ENCODE measurements at regions not wholly inside any gene's neighbourhood (a gene's known extent, or its start where the extent isn't known, plus 50 kb on each side); places are given as distances from the start of the nearest gene placed in this dataset.

- Mint-ChIP-seq H3K27me3 (ENCODE audit: insufficient read depth) (no peaks in the 10 kb centered on the region), H3K4me3 (no peak overlapping the region), H3K27ac (no peak overlapping the region), H3K4me1 (ENCODE audit: low read depth) (no peaks in the 10 kb centered on the region), H3K36me3 (ENCODE audit: low read depth) (no peaks in the 10 kb centered on the region), H3K9me3 (no peaks in the 10 kb centered on the region)
- intact Hi-C loops (cut with micrococcal nuclease), result no loop called here
- DNase-seq (ENCODE audit: low spot score), result no peak
Measured at GRCh38 chr12:84772281-84772680, 140.3 kb downstream of the SLC6A15 start.

DNA sequence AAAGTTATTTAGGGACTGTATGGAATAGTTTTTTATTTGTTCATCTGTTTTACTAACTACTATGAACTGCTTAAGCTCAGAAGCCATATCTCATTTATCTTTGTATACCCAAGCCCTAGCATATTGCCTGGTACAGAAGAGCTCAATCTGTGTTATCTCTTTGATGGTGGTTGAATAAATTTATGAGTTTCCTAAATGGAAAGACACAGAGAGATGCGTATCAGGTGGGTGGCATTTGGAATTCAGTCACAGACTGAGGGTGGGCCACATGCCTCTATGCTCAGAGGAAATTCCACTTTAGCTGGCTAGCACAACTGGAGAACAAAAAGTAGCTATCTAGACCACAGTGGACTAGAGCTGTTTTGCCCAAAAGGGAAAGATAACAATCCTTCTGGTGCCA lies 145.5 kb downstream of the SLC6A15 start:
- H3K9me3 Mint-ChIP-seq, result no peaks in the 10 kb centered on the region
- DNase-seq (ENCODE audit: low spot score), result no peak
- H3K27me3 Mint-ChIP-seq (ENCODE audit: insufficient read depth), result no peaks in the 10 kb centered on the region
- intact Hi-C loops (cut with micrococcal nuclease), result no loop called here
- no peak overlapping the region for H3K4me3 Mint-ChIP-seq
- H3K27ac Mint-ChIP-seq, result no peak overlapping the region
- no peaks in the 10 kb centered on the region for H3K36me3 Mint-ChIP-seq (ENCODE audit: low read depth)
- no peaks in the 10 kb centered on the region for H3K4me1 Mint-ChIP-seq (ENCODE audit: low read depth)

- DNase-seq (ENCODE audit: low spot score), result no peak
- Mint-ChIP-seq H3K4me1 (ENCODE audit: low read depth) (no peaks in the 10 kb centered on the region), H3K27me3 (ENCODE audit: insufficient read depth) (no peaks in the 10 kb centered on the region), H3K27ac (no peak overlapping the region), H3K36me3 (ENCODE audit: low read depth) (no peaks in the 10 kb centered on the region), H3K4me3 (no peak overlapping the region), H3K9me3 (no peaks in the 10 kb centered on the region)
- intact Hi-C loops (cut with micrococcal nuclease), result no loop called here
Measured at GRCh38 chr12:84766375-84766774, 146.2 kb downstream of the SLC6A15 start.

DNA sequence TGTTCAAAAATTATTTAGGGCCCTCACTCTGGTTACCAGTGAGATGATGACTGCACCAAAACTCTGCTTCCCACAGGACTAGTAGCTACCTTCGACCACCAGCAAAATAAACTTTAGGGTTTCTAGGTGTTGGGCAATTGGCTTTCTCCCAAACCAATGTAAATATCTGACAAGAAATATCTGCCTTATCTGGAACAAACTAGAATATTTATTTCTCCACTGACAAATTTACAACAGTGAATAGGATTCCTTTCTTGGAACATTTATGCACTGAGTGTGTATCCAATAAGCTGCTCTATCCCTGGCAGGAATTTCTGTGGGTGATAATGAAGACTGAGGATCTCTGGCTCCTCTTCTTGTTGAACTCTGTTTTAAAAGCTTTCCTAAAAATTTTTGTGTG lies 148.6 kb downstream of the SLC6A15 start:
- Mint-ChIP-seq H3K27me3 (ENCODE audit: insufficient read depth) (no peaks in the 10 kb centered on the region), H3K9me3 (no peaks in the 10 kb centered on the region), H3K4me1 (ENCODE audit: low read depth) (no peaks in the 10 kb centered on the region), H3K4me3 (no peak overlapping the region), H3K27ac (no peak overlapping the region), H3K36me3 (ENCODE audit: low read depth) (no peaks in the 10 kb centered on the region)
- intact Hi-C loops (cut with micrococcal nuclease), result no loop called here
- DNase-seq (ENCODE audit: low spot score), result no peak

DNA sequence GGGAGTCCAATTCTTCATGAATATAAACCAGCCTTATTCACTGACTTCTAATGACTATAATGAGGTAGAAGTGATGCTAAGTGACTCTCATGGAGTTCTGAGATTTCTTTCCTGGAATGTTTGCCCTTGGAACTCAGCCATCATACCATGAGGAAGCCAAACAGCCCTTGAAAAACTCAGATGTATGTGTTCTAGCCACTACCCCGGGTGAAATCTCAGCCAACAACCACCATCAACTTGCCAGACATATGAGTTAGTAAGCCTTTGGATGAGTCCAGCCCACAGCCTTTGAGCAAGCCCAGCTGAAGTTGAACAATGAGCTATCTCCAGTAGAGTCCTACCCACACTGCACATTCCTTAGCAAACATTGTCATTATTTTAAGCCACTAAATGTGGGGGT lies 149.5 kb downstream of the SLC6A15 start:
- no peak overlapping the region for H3K4me3 Mint-ChIP-seq
- H3K36me3 Mint-ChIP-seq (ENCODE audit: low read depth), result no peaks in the 10 kb centered on the region
- H3K4me1 Mint-ChIP-seq (ENCODE audit: low read depth), result no peaks in the 10 kb centered on the region
- no peaks in the 10 kb centered on the region for H3K27me3 Mint-ChIP-seq (ENCODE audit: insufficient read depth)
- no peak for DNase-seq (ENCODE audit: low spot score)
- intact Hi-C loops (cut with micrococcal nuclease), result no loop called here
- no peaks in the 10 kb centered on the region for H3K9me3 Mint-ChIP-seq
- no peak overlapping the region for H3K27ac Mint-ChIP-seq

DNA sequence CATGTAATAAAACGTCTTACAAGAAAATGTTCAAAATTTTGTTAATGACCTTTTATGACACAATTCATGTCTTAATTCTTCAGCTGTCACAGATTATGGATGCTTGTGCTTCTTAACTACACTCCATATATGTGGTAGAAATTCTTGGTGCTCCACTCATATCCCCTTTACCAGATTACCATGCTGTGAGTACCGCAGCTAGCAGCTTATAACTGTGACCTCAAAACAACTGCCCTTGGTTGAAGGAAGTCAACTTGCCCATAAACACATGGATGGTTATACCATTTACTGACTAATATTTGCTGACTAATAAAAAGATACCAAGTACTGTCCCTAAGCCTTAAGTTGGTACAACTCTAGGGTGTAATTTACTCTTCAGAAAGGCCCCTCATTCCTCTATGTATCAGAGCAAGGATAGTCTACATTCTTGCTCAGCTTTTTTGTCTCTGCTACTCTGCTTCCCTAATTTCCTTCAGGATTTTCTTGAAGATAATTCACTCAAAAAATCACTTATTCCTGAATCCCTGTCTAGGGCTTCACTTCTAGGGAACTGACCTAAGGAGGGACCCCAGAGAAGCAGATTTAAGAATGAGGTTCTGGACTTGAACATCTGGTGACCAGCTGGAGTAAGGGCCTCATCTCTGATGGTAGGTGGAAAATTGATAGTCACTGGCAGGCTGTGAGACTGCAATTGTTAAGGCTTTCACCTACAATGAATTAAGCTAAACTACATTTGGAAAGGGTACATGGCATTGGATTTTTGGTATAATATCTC lies 152.3 kb downstream of the SLC6A15 start:
- intact Hi-C loops (cut with micrococcal nuclease), result no loop called here
- H3K36me3 Mint-ChIP-seq (ENCODE audit: low read depth), result no peaks in the 10 kb centered on the region
- H3K27me3 Mint-ChIP-seq (ENCODE audit: insufficient read depth), result no peaks in the 10 kb centered on the region

GRCh38 chr12:84757978-84758377 lies 154.6 kb downstream of the SLC6A15 start:
- Mint-ChIP-seq H3K4me3 (no peak overlapping the region), H3K27me3 (ENCODE audit: insufficient read depth) (no peaks in the 10 kb centered on the region), H3K27ac (no peak overlapping the region), H3K9me3 (no peaks in the 10 kb centered on the region), H3K4me1 (ENCODE audit: low read depth) (no peaks in the 10 kb centered on the region), H3K36me3 (ENCODE audit: low read depth) (no peaks in the 10 kb centered on the region)
- intact Hi-C loops (cut with micrococcal nuclease), result no loop called here
- DNase-seq (ENCODE audit: low spot score), result no peak

More for the DNA sequence above, 152.3 kb downstream of the SLC6A15 start:
- Mint-ChIP-seq H3K4me3 (no peak overlapping the region), H3K4me1 (ENCODE audit: low read depth) (no peaks in the 10 kb centered on the region), H3K9me3 (no peaks in the 10 kb centered on the region), H3K27ac (no peak overlapping the region)
- DNase-seq (ENCODE audit: low spot score), result no peak

GRCh38 chr12:84756961-84757360 lies 155.6 kb downstream of the SLC6A15 start:
- Mint-ChIP-seq H3K4me3 (no peak overlapping the region), H3K4me1 (ENCODE audit: low read depth) (no peaks in the 10 kb centered on the region), H3K9me3 (no peaks in the 10 kb centered on the region), H3K36me3 (ENCODE audit: low read depth) (no peaks in the 10 kb centered on the region), H3K27me3 (ENCODE audit: insufficient read depth) (no peaks in the 10 kb centered on the region), H3K27ac (no peak overlapping the region)
- no peak for DNase-seq (ENCODE audit: low spot score)
- intact Hi-C loops (cut with micrococcal nuclease), result no loop called here

GRCh38 chr12:84745127-84745526 lies 167.5 kb downstream of the SLC6A15 start:
- DNase-seq (ENCODE audit: low spot score), result no peak
- H3K4me1 Mint-ChIP-seq (ENCODE audit: low read depth), result no peaks in the 10 kb centered on the region
- H3K36me3 Mint-ChIP-seq (ENCODE audit: low read depth), result no peaks in the 10 kb centered on the region
- H3K4me3 Mint-ChIP-seq, result no peak overlapping the region
- H3K27me3 Mint-ChIP-seq (ENCODE audit: insufficient read depth), result peaks cover 1% of the 10 kb centered on the region
- intact Hi-C loops (cut with micrococcal nuclease), result no loop called here
- H3K9me3 Mint-ChIP-seq, result no peaks in the 10 kb centered on the region
- H3K27ac Mint-ChIP-seq, result no peak overlapping the region

DNA sequence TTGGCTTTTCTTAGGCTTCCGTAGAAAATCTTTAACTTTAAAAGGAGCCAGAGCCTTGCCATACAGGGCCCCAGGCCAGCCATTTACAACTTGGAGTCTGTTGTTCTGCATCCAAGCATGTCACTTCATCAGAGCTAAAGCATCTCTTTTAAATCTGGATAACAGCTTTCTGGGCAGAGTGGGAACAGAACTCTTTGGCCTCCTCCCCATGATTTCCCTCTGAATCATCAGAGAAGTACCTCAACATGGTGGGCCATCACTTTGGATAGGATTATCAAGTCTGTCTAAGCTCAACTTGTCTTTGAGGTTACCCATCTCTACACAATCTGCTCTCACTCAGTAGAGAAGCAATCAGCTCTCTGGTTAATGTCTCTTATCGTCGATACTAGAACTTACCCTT lies 170.9 kb downstream of the SLC6A15 start:
- H3K4me1 Mint-ChIP-seq (ENCODE audit: low read depth), result no peaks in the 10 kb centered on the region
- intact Hi-C loops (cut with micrococcal nuclease), result no loop called here
- no peak overlapping the region for H3K4me3 Mint-ChIP-seq
- peaks cover 1% of the 10 kb centered on the region for H3K27me3 Mint-ChIP-seq (ENCODE audit: insufficient read depth)
- no peak overlapping the region for H3K27ac Mint-ChIP-seq
- H3K9me3 Mint-ChIP-seq, result no peaks in the 10 kb centered on the region
- no peaks in the 10 kb centered on the region for H3K36me3 Mint-ChIP-seq (ENCODE audit: low read depth)
- DNase-seq (ENCODE audit: low spot score), result no peak

DNA sequence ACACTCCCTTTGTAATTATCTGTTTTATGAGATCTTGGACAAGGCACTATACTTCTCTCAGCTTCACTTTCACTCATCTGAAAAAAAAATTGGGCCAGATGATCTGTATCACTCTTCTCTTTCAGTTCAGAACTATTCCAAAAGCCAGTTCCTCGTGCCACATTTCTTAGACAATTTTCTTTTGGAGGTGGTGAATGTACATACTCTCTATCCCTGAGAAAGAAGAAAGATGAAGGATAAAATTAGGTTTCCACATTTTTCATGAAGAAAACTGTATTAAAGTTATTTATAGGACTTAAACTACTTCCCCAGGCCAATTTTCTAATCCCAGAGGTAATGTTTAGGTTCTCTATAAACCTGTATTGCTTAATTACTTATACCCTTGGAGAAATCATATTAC lies 171.6 kb downstream of the SLC6A15 start:
- H3K4me3 Mint-ChIP-seq, result no peak overlapping the region
- H3K9me3 Mint-ChIP-seq, result no peaks in the 10 kb centered on the region
- H3K27ac Mint-ChIP-seq, result no peak overlapping the region
- no peaks in the 10 kb centered on the region for H3K36me3 Mint-ChIP-seq (ENCODE audit: low read depth)
- DNase-seq (ENCODE audit: low spot score), result no peak
- intact Hi-C loops (cut with micrococcal nuclease), result no loop called here
- no peaks in the 10 kb centered on the region for H3K4me1 Mint-ChIP-seq (ENCODE audit: low read depth)
- peaks cover 1% of the 10 kb centered on the region for H3K27me3 Mint-ChIP-seq (ENCODE audit: insufficient read depth)

GRCh38 chr12:84740602-84741001 lies 172.0 kb downstream of the SLC6A15 start:
- Mint-ChIP-seq H3K4me3 (no peak overlapping the region), H3K4me1 (ENCODE audit: low read depth) (no peaks in the 10 kb centered on the region), H3K36me3 (ENCODE audit: low read depth) (no peaks in the 10 kb centered on the region), H3K27me3 (ENCODE audit: insufficient read depth) (peaks cover 1% of the 10 kb centered on the region), H3K27ac (no peak overlapping the region), H3K9me3 (no peaks in the 10 kb centered on the region)
- intact Hi-C loops (cut with micrococcal nuclease), result no loop called here
- DNase-seq (ENCODE audit: low spot score), result no peak

GRCh38 chr12:84738481-84738972 lies 174.1 kb downstream of the SLC6A15 start:
- DNase-seq (ENCODE audit: low spot score), result no peak
- Mint-ChIP-seq H3K9me3 (no peaks in the 10 kb centered on the region), H3K36me3 (ENCODE audit: low read depth) (no peaks in the 10 kb centered on the region), H3K27me3 (ENCODE audit: insufficient read depth) (peaks cover 1% of the 10 kb centered on the region), H3K4me1 (ENCODE audit: low read depth) (no peaks in the 10 kb centered on the region), H3K27ac (no peak overlapping the region), H3K4me3 (no peak overlapping the region)
- intact Hi-C loops (cut with micrococcal nuclease), result no loop called here

- Mint-ChIP-seq H3K27ac (no peak overlapping the region), H3K4me1 (ENCODE audit: low read depth) (no peaks in the 10 kb centered on the region), H3K4me3 (no peak overlapping the region), H3K27me3 (ENCODE audit: insufficient read depth) (no peaks in the 10 kb centered on the region), H3K36me3 (ENCODE audit: low read depth) (no peaks in the 10 kb centered on the region), H3K9me3 (no peaks in the 10 kb centered on the region)
- intact Hi-C loops (cut with micrococcal nuclease), result no loop called here
- DNase-seq (ENCODE audit: low spot score), result no peak
Measured at GRCh38 chr12:84732828-84733340, 179.7 kb downstream of the SLC6A15 start.

Measured in activated T-helper 1 cell treated with anti-CD3 and anti-CD28 coated beads, Interleukin-12 subunit alpha, Interleukin-12 subunit beta, Interleukin-2, Interleukin-4 antibody, amounts not matched to agents 30 ng/mL and 10 ng/mL and 1 ng/mL, durations not matched to agents 14 hours and 24 hours and 36 hours (primary cell).